T47D (cell line): ENCODE measurements at regions not wholly inside any gene's neighbourhood (a gene's known extent, or its start where the extent isn't known, plus 50 kb on each side); places are given as distances from the start of the nearest gene placed in this dataset.

Source experiments
- DNase-seq, 2 experiments: peaks; one replicate each; pipeline versions ENCODE4 v3.0.0 to v3.0.0-alpha.2; 2011 to 2012; ENCODE audit warnings: low read depth in 1 of 2, low spot score in 1 of 2
- JUND ChIP-seq: IDR thresholded peaks from 2 replicates; pipeline ENCODE4 v1.6.1; 2012; ENCODE audit warnings: low read depth
- in situ Hi-C: cut with HindIII; loops from 2 replicates; pipeline ENCODE4 v1.10.0; 2016; ENCODE audit warnings: low sequenced_read_pairs, low pct_unique_long_range_greater_than_20kb

DNA sequence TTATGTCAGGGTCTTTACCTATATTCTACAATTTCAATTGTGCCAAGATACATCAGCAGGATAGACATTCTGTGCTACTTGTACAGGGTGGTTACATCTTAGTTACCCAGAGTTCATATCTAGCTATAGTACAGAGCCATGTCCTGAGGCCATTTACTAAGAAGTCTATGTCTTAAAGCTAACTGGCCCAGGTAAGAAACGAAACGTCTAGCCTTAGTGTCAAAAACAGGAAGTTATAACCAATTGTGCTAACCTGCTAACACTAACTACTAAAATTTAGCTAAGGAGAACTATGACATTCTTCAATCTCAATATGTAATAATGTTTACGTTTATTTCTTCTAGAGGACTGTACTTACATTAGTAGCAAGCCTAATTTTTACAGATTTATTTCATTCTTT is 717.2 kb upstream of the UBE2E2 start:
- no peak for TF ChIP-seq JUND
- no peak for DNase-seq
- in situ Hi-C loops = no loop called here

DNA sequence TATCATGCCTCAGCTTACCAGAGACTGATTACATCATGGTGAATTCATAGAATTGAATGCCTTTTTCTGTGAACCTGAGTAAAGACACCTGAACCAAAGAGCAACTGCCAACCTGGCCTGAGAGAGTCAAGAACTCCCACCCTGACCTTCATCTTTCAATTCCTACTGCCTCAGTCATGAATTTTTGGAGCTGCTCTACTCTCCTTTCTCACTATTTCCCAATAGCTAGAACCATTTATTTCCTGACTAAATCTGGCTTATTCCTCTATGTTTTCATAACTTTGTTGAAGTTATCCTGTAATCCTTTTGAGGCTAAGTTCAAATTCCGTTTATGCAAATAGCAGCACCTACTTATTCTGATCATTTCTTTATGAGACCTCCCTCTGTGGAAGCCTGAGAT is 712.4 kb upstream of the UBE2E2 start:
- in situ Hi-C loops = no loop called here
- DNase-seq = no peak
- TF ChIP-seq JUND = no peak

GRCh38 chr3:22491344-22491743 is 711.8 kb upstream of the UBE2E2 start:
- TF ChIP-seq JUND = no peak
- in situ Hi-C loops = no loop called here
- DNase-seq = no peak

GRCh38 chr3:22492342-22492741 is 710.8 kb upstream of the UBE2E2 start:
- DNase-seq = no peak
- TF ChIP-seq JUND = no peak
- in situ Hi-C loops = no loop called here

DNA sequence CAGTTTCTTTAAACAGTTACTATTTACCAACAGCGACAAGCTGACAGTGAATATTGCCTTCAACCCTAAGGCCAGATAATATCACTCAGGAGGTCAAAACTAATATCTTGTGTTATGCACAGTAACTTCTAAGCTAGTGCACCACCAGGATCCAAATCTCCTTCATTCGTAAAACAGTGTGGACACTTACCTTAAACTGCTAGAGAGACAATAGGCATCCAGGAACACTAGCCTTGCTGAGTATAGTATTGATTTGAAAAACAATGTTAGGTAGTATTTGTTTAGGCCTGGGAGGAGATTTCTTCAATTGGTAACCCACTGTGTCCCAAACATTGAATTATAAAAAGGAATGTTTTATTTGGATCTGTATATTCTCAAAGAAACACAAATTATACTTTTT is 707.9 kb upstream of the UBE2E2 start:
- DNase-seq = no peak
- TF ChIP-seq JUND = no peak
- in situ Hi-C loops = no loop called here

DNA sequence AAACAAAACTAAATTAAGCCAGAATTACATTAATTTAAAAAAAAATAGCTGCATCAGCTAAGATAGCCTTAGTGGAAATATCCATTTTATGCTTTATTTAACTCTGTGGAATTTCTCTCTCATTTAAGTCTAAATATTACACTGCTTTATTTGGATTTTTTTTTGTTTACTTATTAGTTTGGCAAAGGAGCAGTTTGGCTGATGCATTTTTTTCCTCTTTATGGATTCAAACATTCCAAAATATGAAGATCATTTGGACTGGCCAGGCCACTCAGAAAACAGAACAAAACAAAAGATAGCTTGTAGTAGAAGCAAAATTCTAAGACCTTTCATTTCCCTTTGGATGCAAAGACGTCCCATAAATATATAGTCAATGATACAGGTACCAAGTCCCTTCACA is 707.3 kb upstream of the UBE2E2 start:
- in situ Hi-C loops = no loop called here
- no peak for DNase-seq
- no peak for TF ChIP-seq JUND

DNA sequence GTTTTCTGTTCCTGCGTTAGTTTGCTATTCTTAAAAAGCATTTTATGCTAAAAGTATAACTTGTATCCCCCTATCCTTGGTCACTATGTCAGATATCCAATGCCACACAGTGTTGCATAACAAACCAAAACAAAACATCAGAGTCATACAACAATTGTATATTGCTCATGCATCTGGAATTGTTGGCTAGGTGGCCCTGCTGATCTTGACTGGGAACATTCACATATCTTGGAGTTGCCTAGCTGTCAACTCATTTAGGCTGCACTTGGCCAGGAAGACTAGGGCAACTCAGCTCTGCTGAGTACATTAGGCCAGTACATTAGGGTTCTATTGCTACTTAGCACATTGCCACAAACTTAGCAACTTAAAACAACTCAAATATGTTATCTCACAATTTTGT is 706.5 kb upstream of the UBE2E2 start:
- in situ Hi-C loops = no loop called here
- no peak for TF ChIP-seq JUND
- DNase-seq = no peak

DNA sequence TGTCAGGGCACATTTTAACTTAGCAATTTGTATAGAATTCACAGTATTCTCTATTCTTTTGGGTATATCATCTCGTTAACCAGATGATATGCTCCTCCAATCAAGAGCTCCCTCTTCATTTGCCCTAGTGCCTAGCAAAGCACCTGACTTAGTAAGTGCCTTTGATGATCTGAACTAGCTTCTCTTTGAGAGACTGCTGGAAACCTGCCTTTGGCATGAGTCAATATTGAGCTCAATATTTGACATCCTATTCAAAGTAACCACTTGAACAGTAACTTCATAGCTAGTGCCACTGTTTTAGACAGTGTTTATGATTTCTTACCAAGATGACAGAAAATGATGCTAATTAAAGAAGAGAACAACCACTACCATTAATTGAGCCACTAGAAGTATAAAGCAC is 696.3 kb upstream of the UBE2E2 start:
- in situ Hi-C loops = no loop called here
- DNase-seq = no peak

DNA sequence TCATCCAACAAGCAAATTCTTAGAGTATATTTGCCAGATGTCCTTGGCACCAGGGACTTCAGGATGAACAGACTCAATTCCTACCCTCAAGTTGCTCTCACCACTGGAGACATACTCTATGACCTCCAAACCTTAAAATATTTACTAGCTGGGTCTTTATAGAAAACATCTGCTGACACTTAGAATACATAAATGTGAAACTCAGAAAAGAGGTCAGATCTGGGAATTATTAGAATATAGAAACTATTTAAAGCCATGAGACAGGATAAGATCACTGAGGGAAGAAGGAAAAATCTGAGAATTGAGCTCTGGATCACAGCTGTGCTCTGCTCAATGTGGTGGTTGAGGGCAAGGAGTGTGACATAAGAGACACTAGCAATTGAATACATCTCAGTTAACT is 695.4 kb upstream of the UBE2E2 start:
- TF ChIP-seq JUND = no peak
- in situ Hi-C loops = no loop called here
- no peak for DNase-seq

More for the DNA sequence above, 696.3 kb upstream of the UBE2E2 start:
- TF ChIP-seq JUND = no peak

GRCh38 chr3:22523925-22524324 is 679.2 kb upstream of the UBE2E2 start:
- no peak for DNase-seq
- in situ Hi-C loops = no loop called here
- no peak for TF ChIP-seq JUND

- in situ Hi-C loops = no loop called here
- no peak for TF ChIP-seq JUND
- DNase-seq = no peak
These were observed 676.8 kb upstream of the UBE2E2 start for GRCh38 chr3:22526266-22526837.

- in situ Hi-C loops = no loop called here
- DNase-seq = no peak
- no peak for TF ChIP-seq JUND
These were observed 666.6 kb upstream of the UBE2E2 start for GRCh38 chr3:22536541-22536940.

GRCh38 chr3:22537560-22537959 is 665.6 kb upstream of the UBE2E2 start:
- DNase-seq = no peak
- in situ Hi-C loops = no loop called here
- no peak for TF ChIP-seq JUND

DNA sequence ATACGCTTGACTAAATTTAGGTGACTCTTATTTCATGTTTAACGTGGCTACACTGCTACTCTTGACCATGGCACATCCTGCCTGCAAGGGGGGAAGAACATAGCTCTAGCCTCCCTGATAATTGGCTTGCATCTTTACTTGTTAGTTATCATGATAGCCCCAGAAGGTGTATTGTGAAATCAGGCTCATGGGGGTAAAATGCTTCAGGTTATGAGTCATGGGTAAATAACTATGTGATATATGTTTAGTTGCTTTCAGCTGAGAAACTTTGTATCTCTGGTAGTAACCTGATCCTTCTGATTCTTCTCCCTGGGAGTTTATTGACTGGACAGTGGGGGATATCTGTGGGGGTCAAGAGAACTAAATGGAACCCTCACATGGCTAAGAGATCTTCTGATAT is 660.8 kb upstream of the UBE2E2 start:
- TF ChIP-seq JUND = no peak
- DNase-seq = no peak
- in situ Hi-C loops = no loop called here
